ENCODE measurements at regions not wholly inside any gene's neighbourhood (a gene's known extent, or its start where the extent isn't known, plus 50 kb on each side); places are given as distances from the start of the nearest gene placed in this dataset.

DNA sequence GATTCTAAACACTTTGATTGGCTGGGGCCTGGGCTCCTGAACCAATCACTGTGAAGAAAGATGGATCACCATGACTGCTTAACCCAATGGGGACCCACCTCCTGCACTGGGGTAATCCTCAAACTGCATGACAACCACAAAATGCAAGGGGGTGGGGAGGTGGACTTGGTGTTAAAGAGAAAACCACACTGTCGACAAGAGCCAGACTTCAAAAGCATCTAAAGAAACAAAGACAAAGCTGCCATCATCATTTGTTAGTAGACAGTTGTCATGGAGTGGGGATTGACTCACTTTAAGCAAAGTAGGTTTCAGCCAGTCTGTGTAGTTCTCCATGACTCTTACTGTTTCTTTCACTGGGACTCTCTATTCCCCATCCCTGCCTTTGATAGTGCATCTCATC lies 433.8 kb downstream of the PLPP3 start:
- no peaks in the 10 kb centered on the region for H3K4me1 ChIP-seq
- no peaks in the 10 kb centered on the region for H3K36me3 ChIP-seq
- H3K27me3 ChIP-seq: no peaks in the 10 kb centered on the region
- TF ChIP-seq, protein P1, sequence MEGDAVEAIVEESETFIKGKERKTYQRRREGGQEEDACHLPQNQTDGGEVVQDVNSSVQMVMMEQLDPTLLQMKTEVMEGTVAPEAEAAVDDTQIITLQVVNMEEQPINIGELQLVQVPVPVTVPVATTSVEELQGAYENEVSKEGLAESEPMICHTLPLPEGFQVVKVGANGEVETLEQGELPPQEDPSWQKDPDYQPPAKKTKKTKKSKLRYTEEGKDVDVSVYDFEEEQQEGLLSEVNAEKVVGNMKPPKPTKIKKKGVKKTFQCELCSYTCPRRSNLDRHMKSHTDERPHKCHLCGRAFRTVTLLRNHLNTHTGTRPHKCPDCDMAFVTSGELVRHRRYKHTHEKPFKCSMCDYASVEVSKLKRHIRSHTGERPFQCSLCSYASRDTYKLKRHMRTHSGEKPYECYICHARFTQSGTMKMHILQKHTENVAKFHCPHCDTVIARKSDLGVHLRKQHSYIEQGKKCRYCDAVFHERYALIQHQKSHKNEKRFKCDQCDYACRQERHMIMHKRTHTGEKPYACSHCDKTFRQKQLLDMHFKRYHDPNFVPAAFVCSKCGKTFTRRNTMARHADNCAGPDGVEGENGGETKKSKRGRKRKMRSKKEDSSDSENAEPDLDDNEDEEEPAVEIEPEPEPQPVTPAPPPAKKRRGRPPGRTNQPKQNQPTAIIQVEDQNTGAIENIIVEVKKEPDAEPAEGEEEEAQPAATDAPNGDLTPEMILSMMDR (IDR thresholded peaks at IDR 0.05; ENCODE audit: low read depth, low read length): no peak
- H3K9me3 ChIP-seq: no peaks in the 10 kb centered on the region
- no peak overlapping the region for H3K4me3 ChIP-seq (ENCODE audit: low read depth, low read length)
- DNase-seq: no peak

- H3K4me1 ChIP-seq: no peaks in the 10 kb centered on the region
- H3K4me3 ChIP-seq (ENCODE audit: low read depth, low read length): no peak overlapping the region
- DNase-seq: no peak
- no peaks in the 10 kb centered on the region for H3K27me3 ChIP-seq
- H3K36me3 ChIP-seq: no peaks in the 10 kb centered on the region
- TF ChIP-seq, protein P1 (IDR thresholded peaks at IDR 0.05; ENCODE audit: low read depth, low read length): no peak
- no peaks in the 10 kb centered on the region for H3K9me3 ChIP-seq
These were observed 437.1 kb downstream of the PLPP3 start for GRCh38 chr1:56142301-56142700.

- Histone ChIP-seq H3K9me3 (no peaks in the 10 kb centered on the region), H3K4me1 (no peaks in the 10 kb centered on the region), H3K36me3 (no peaks in the 10 kb centered on the region), H3K4me3 (ENCODE audit: low read depth, low read length) (no peak overlapping the region), H3K27me3 (no peaks in the 10 kb centered on the region)
- TF ChIP-seq, protein P1 (IDR thresholded peaks at IDR 0.05; ENCODE audit: low read depth, low read length): no peak
- no peak for DNase-seq
These were observed 439.5 kb downstream of the PLPP3 start for GRCh38 chr1:56139836-56140235.

- no peaks in the 10 kb centered on the region for H3K36me3 ChIP-seq
- H3K27me3 ChIP-seq: no peaks in the 10 kb centered on the region
- TF ChIP-seq, protein P1 (IDR thresholded peaks at IDR 0.05; ENCODE audit: low read depth, low read length): no peak
- no peaks in the 10 kb centered on the region for H3K9me3 ChIP-seq
- no peak for DNase-seq
- H3K4me1 ChIP-seq: no peaks in the 10 kb centered on the region
- H3K4me3 ChIP-seq (ENCODE audit: low read depth, low read length): no peak overlapping the region
These were observed 441.6 kb downstream of the PLPP3 start for GRCh38 chr1:56137521-56138505.

DNA sequence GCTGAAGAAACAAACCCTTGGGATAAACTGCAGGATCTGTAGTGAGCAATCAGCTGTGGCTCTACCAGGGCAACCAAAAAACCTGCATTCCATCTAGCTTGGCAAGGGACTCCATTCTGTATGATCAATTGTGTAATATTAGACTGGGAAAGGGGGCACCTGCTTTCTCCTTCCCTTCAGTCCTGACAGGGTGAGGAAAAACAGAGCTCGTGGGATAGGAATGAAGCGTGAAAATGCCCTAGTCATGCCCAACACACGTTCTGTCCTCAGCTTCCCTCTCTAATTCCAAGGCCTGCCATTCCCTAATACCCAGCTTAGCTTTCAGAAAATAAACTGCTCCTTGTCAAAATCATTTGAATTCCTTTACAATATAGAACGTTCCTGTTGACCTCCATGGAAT lies 442.3 kb downstream of the PLPP3 start:
- no peaks in the 10 kb centered on the region for H3K36me3 ChIP-seq
- TF ChIP-seq, protein P1 (IDR thresholded peaks at IDR 0.05; ENCODE audit: low read depth, low read length): no peak
- H3K27me3 ChIP-seq: no peaks in the 10 kb centered on the region
- no peak for DNase-seq
- H3K4me3 ChIP-seq (ENCODE audit: low read depth, low read length): no peak overlapping the region
- no peaks in the 10 kb centered on the region for H3K4me1 ChIP-seq
- H3K9me3 ChIP-seq: no peaks in the 10 kb centered on the region

DNA sequence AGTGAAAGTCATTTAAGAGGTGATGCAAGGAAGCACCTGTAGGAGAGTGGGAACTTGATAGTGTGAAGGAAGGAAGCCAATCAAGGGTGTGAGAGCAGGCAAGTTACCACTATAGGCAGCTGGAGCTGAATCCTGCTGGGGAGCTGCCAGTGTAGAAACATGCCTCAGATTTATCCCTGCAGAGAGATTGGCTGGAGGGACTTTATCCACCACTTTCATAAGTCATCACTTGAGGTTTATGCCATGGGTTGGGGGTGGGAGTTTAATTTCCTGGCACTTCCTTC lies 443.6 kb downstream of the PLPP3 start:
- H3K9me3 ChIP-seq: no peaks in the 10 kb centered on the region
- TF ChIP-seq, protein P1 (IDR thresholded peaks at IDR 0.05; ENCODE audit: low read depth, low read length): no peak
- H3K4me1 ChIP-seq: no peaks in the 10 kb centered on the region
- no peaks in the 10 kb centered on the region for H3K36me3 ChIP-seq
- H3K4me3 ChIP-seq (ENCODE audit: low read depth, low read length): no peak overlapping the region
- no peaks in the 10 kb centered on the region for H3K27me3 ChIP-seq
- DNase-seq: no peak
